Esophagus squamous epithelium (tissue), 4 donors: ENCODE measurements at regions not wholly inside any gene's neighbourhood (a gene's known extent, or its start where the extent isn't known, plus 50 kb on each side); places are given as distances from the start of the nearest gene placed in this dataset.

ENCODE experiments used
- POLR2A ChIP-seq, 4 donors: fragments of 450-650 bp; IDR thresholded peaks; one replicate each; pipeline ENCODE4 v1.6.1; 2017; ENCODE audit warnings: antibody characterized with exemption in 4 of 4, mild to moderate bottlenecking in 4 of 4, moderate library complexity in 3 of 4
- TF ChIP-seq, protein P1 (sequence below), 6 experiments: fragments of 450-650 bp in 4 of 6; fragments of 200-600 bp in 2 of 6; sonication (generic) in 2 of 6; IDR thresholded peaks; one replicate each; pipeline ENCODE4 v1.5.1; 2016 to 2019; ENCODE audit warnings: antibody characterized with exemption in 6 of 6, mild to moderate bottlenecking in 4 of 6, moderate library complexity in 4 of 6

DNA sequence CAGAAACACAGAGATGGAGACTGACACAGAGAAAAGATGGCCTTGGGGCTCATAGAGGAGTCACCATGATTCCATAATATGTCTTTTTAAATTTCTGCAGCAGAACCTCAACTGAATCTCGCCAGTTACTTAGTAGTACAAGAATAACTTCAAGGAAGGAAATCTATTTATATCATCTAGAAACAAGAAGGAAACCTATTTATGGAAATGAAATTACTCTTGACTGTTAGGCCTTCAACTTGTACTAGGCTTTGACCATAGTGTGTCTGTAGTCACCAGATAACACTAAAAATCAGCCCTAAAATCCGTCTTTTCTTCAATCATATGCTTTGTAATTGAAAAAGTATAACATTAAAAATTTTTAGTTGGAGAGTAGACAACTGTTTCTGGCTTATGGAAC is 740.4 kb downstream of the TRIML1 start:
- TF ChIP-seq, protein P1, sequence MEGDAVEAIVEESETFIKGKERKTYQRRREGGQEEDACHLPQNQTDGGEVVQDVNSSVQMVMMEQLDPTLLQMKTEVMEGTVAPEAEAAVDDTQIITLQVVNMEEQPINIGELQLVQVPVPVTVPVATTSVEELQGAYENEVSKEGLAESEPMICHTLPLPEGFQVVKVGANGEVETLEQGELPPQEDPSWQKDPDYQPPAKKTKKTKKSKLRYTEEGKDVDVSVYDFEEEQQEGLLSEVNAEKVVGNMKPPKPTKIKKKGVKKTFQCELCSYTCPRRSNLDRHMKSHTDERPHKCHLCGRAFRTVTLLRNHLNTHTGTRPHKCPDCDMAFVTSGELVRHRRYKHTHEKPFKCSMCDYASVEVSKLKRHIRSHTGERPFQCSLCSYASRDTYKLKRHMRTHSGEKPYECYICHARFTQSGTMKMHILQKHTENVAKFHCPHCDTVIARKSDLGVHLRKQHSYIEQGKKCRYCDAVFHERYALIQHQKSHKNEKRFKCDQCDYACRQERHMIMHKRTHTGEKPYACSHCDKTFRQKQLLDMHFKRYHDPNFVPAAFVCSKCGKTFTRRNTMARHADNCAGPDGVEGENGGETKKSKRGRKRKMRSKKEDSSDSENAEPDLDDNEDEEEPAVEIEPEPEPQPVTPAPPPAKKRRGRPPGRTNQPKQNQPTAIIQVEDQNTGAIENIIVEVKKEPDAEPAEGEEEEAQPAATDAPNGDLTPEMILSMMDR (IDR thresholded peaks at IDR 0.05): no peak
- no peak for TF ChIP-seq POLR2A (IDR thresholded peaks at IDR 0.05)
